ENCODE measurements at regions not wholly inside any gene's neighbourhood (a gene's known extent, or its start where the extent isn't known, plus 50 kb on each side); places are given as distances from the start of the nearest gene placed in this dataset.

- TF ChIP-seq TOX (CRISPR knock-in tag; IDR thresholded peaks at IDR 0.05; ENCODE audit: borderline replicate concordance) (no peak), BACH2 (CRISPR knock-in tag; IDR thresholded peaks at IDR 0.05; ENCODE audit: borderline replicate concordance) (no peak), TSHZ2 (CRISPR knock-in tag; IDR thresholded peaks at IDR 0.05) (no peak), ARNTL (CRISPR knock-in tag; IDR thresholded peaks at IDR 0.05; ENCODE audit: borderline replicate concordance, low read depth) (no peak), CREB5 (CRISPR knock-in tag; IDR thresholded peaks at IDR 0.05; ENCODE audit: low read depth) (no peak), PATZ1 (CRISPR knock-in tag; IDR thresholded peaks at IDR 0.05; ENCODE audit: borderline replicate concordance) (no peak), ZNF565 (CRISPR knock-in tag; conservative IDR thresholded peaks at IDR 0.05; ENCODE audit: low read depth) (no peak), ZFP30 (CRISPR knock-in tag; IDR thresholded peaks at IDR 0.05) (no peak), POU6F1 (CRISPR knock-in tag; IDR thresholded peaks at IDR 0.05; ENCODE audit: borderline replicate concordance, low read depth) (no peak)
Measured at GRCh38 chr10:81806842-81807241, 68.2 kb upstream of the NRG3 start.
